ENCODE measurements at regions not wholly inside any gene's neighbourhood (a gene's known extent, or its start where the extent isn't known, plus 50 kb on each side); places are given as distances from the start of the nearest gene placed in this dataset.

DNA sequence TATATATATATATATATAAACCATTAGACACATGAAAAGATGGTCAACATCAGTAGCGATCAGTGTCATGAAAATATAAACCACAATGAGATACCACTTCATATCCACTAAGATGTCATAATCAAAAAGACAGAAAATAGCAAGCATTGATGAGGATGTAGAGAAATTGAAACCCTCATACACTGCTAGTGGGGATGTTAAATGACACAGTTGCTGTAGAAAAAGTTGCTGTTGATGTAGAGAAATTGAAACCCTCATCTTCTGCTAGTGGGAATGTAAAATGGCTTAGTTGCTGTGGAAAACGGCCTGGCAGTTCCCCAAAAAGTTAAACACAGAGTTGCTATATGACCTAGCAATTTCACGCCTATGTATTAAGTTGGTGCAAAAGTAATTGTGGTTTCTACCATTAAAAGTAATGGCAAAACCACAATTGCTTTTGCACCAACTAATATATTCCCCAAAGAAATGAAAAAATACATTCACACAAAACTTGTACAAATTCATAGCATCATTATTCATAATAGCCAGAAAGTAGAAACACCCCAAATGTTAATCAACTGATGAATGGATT is 120.5 kb upstream of the ZWINT start:
- Histone ChIP-seq H3K9ac (ENCODE audit: control insufficient read depth, extremely low read depth, insufficient read depth, low read length) (no peak overlapping the region), H3K9me1 (ENCODE audit: control insufficient read depth, extremely low read depth, insufficient read depth, low read length) (no peaks in the 10 kb centered on the region), H3K4me2 (ENCODE audit: control insufficient read depth, extremely low read depth, insufficient read depth, low read depth, low read length) (no peak overlapping the region), H3K27ac (ENCODE audit: control insufficient read depth, insufficient read depth, low read length) (no peak overlapping the region), H2AFZ (ENCODE audit: control insufficient read depth, low read length) (no peak overlapping the region), H3K4me1 (ENCODE audit: control insufficient read depth, extremely low read depth, insufficient read depth, low read length) (no peaks in the 10 kb centered on the region), H3K36me3 (ENCODE audit: control insufficient read depth in 2 of 2, extremely low read depth in 1 of 2, insufficient read depth in 2 of 2, low read length in 2 of 2) (no peaks in the 10 kb centered on the region), H3K4me3 (ENCODE audit: control insufficient read depth in 2 of 3, extremely low read depth in 1 of 3, insufficient read depth in 2 of 3, low read depth in 1 of 3, low read length in 3 of 3) (no peak overlapping the region), H3K79me2 (ENCODE audit: control insufficient read depth, insufficient read depth, low read length) (no peaks in the 10 kb centered on the region), H3K27me3 (ENCODE audit: control insufficient read depth, extremely low read depth, insufficient read depth, low read length) (no peaks in the 10 kb centered on the region), H3K9me3 (ENCODE audit: control insufficient read depth, low read depth, low read length) (no peaks in the 10 kb centered on the region), H4K20me1 (ENCODE audit: control insufficient read depth, extremely low read depth, insufficient read depth, low read length) (no peaks in the 10 kb centered on the region)
- FAIRE-seq (no peak), DNase-seq (ENCODE audit: low read depth, low spot score) (no peak)
- TF ChIP-seq, protein P1, sequence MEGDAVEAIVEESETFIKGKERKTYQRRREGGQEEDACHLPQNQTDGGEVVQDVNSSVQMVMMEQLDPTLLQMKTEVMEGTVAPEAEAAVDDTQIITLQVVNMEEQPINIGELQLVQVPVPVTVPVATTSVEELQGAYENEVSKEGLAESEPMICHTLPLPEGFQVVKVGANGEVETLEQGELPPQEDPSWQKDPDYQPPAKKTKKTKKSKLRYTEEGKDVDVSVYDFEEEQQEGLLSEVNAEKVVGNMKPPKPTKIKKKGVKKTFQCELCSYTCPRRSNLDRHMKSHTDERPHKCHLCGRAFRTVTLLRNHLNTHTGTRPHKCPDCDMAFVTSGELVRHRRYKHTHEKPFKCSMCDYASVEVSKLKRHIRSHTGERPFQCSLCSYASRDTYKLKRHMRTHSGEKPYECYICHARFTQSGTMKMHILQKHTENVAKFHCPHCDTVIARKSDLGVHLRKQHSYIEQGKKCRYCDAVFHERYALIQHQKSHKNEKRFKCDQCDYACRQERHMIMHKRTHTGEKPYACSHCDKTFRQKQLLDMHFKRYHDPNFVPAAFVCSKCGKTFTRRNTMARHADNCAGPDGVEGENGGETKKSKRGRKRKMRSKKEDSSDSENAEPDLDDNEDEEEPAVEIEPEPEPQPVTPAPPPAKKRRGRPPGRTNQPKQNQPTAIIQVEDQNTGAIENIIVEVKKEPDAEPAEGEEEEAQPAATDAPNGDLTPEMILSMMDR (optimal IDR thresholded peaks at IDR 0.05 in 1 of 3, IDR thresholded peaks at IDR 0.05 in 1 of 3, conservative IDR thresholded peaks at IDR 0.05 in 1 of 3; ENCODE audit: extremely low read depth in 1 of 3, insufficient read depth in 2 of 3, low read length in 3 of 3) = no peak
- no peak for TF ChIP-seq EZH2 (IDR thresholded peaks at IDR 0.05; ENCODE audit: low read length)
- dilution Hi-C loops (cut with MboI; ENCODE audit: extremely low pct_ligation_motif_present, low sequenced_read_pairs) = no loop called here

DNA sequence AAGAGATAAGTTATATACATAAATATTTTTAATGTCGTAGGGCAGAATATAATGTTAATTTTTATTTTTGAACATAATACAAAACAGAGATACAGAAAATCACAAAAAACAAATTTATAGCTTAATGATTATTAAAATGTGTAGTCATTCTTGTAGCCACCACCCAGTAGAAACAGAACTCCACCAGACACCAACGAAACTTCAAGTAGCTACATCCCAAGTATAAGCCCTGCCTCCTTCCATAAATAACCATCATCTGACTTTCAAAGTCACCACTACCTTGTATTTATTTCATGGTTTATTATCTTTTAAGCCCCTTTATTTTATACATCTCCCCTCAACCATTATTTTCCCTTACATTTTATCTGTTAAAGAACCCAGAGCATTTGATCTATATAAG is 111.9 kb upstream of the ZWINT start:
- H4K20me1 ChIP-seq (ENCODE audit: control insufficient read depth, extremely low read depth, insufficient read depth, low read length) = no peaks in the 10 kb centered on the region
- FAIRE-seq = no peak
- H3K9ac ChIP-seq (ENCODE audit: control insufficient read depth, extremely low read depth, insufficient read depth, low read length) = no peak overlapping the region
- H2AFZ ChIP-seq (ENCODE audit: control insufficient read depth, low read length) = no peak overlapping the region
- no peaks in the 10 kb centered on the region for H3K9me1 ChIP-seq (ENCODE audit: control insufficient read depth, extremely low read depth, insufficient read depth, low read length)
- H3K4me1 ChIP-seq (ENCODE audit: control insufficient read depth, extremely low read depth, insufficient read depth, low read length) = no peaks in the 10 kb centered on the region
- H3K9me3 ChIP-seq (ENCODE audit: control insufficient read depth, low read depth, low read length) = no peaks in the 10 kb centered on the region
- no peaks in the 10 kb centered on the region for H3K79me2 ChIP-seq (ENCODE audit: control insufficient read depth, insufficient read depth, low read length)
- H3K4me3 ChIP-seq (ENCODE audit: control insufficient read depth in 2 of 3, extremely low read depth in 1 of 3, insufficient read depth in 2 of 3, low read depth in 1 of 3, low read length in 3 of 3) = no peak overlapping the region
- dilution Hi-C loops (cut with MboI; ENCODE audit: extremely low pct_ligation_motif_present, low sequenced_read_pairs) = no loop called here
- H3K36me3 ChIP-seq (ENCODE audit: control insufficient read depth in 2 of 2, extremely low read depth in 1 of 2, insufficient read depth in 2 of 2, low read length in 2 of 2) = no peaks in the 10 kb centered on the region
- no peak overlapping the region for H3K27ac ChIP-seq (ENCODE audit: control insufficient read depth, insufficient read depth, low read length)
- no peak for DNase-seq (ENCODE audit: low read depth, low spot score)
- no peak overlapping the region for H3K4me2 ChIP-seq (ENCODE audit: control insufficient read depth, extremely low read depth, insufficient read depth, low read depth, low read length)
- no peaks in the 10 kb centered on the region for H3K27me3 ChIP-seq (ENCODE audit: control insufficient read depth, extremely low read depth, insufficient read depth, low read length)
- TF ChIP-seq EZH2 (IDR thresholded peaks at IDR 0.05; ENCODE audit: low read length) = no peak
- TF ChIP-seq, protein P1 (optimal IDR thresholded peaks at IDR 0.05 in 1 of 3, IDR thresholded peaks at IDR 0.05 in 1 of 3, conservative IDR thresholded peaks at IDR 0.05 in 1 of 3; ENCODE audit: extremely low read depth in 1 of 3, insufficient read depth in 2 of 3, low read length in 3 of 3) = no peak

All from keratinocyte (primary cell).